Endothelial cell of umbilical vein (primary cell): ENCODE measurements at regions not wholly inside any gene's neighbourhood (a gene's known extent, or its start where the extent isn't known, plus 50 kb on each side); places are given as distances from the start of the nearest gene placed in this dataset.

Source experiments
- EZH2 ChIP-seq: IDR thresholded peaks from 2 replicates; pipeline ENCODE4 v1.6.1; 2012; ENCODE audit warnings: borderline replicate concordance, low read depth, mild to moderate bottlenecking, moderate library complexity, low read length, inconsistent platforms; ENCODE audit not compliant: severe bottlenecking
- FOS ChIP-seq: IDR thresholded peaks from 2 replicates; pipeline ENCODE4 v1.6.1; 2011; ENCODE audit warnings: mild to moderate bottlenecking, low read length, moderate library complexity, borderline replicate concordance; ENCODE audit not compliant: insufficient read depth
- JUN ChIP-seq: IDR thresholded peaks from 2 replicates; pipeline ENCODE4 v1.6.1; 2011; ENCODE audit warnings: borderline replicate concordance, low read depth; ENCODE audit not compliant: insufficient read length, insufficient read depth
- MYC ChIP-seq: IDR thresholded peaks from one replicate; pipeline ENCODE4 v1.6.1; 2011; ENCODE audit warnings: mild to moderate bottlenecking, low read depth, low read length
- POLR2A ChIP-seq: IDR thresholded peaks from 2 replicates; pipeline ENCODE4 v1.6.1; 2012; ENCODE audit warnings: low read depth, mild to moderate bottlenecking, control low read depth, low read length
- POLR2AphosphoS5 ChIP-seq: IDR thresholded peaks from 2 replicates; pipeline ENCODE4 v1.6.1; 2012; ENCODE audit warnings: low read depth, mild to moderate bottlenecking, control low read depth, low read length, moderate library complexity; ENCODE audit not compliant: insufficient read depth
- TF ChIP-seq, protein P1 (sequence below), 2 donors: IDR thresholded peaks; 1 replicate in 1 of 2; 2 replicates in 1 of 2; pipeline ENCODE4 v1.5.1; 2011; ENCODE audit warnings: low read length in 2 of 2, mild to moderate bottlenecking in 2 of 2, moderate library complexity in 2 of 2, control low read depth in 1 of 2, inconsistent platforms in 1 of 2, low read depth in 1 of 2; ENCODE audit not compliant: insufficient read depth in 1 of 2; ENCODE audit errors: extremely low read depth in 1 of 2

DNA sequence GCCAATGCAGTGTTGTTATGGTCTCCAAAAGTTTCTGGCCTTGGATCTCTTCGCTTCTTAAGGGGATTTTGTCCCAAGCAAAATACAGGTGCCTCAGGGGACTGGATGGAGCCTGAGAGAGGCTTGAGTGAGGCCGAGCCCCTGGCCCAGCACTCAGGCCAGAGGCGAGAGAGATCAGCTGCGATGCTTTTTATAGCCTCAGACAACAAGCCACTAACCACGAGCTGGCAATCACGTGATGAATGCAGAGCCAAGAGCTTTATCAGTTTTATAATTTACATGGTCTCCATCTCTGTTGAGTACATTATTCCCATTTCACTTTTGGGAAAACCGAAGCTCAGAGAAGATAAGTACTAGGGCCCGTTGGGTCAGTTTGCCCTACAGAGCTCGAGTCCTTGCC, 360.0 kb upstream of the CDH5 start:
- TF ChIP-seq, protein P1, sequence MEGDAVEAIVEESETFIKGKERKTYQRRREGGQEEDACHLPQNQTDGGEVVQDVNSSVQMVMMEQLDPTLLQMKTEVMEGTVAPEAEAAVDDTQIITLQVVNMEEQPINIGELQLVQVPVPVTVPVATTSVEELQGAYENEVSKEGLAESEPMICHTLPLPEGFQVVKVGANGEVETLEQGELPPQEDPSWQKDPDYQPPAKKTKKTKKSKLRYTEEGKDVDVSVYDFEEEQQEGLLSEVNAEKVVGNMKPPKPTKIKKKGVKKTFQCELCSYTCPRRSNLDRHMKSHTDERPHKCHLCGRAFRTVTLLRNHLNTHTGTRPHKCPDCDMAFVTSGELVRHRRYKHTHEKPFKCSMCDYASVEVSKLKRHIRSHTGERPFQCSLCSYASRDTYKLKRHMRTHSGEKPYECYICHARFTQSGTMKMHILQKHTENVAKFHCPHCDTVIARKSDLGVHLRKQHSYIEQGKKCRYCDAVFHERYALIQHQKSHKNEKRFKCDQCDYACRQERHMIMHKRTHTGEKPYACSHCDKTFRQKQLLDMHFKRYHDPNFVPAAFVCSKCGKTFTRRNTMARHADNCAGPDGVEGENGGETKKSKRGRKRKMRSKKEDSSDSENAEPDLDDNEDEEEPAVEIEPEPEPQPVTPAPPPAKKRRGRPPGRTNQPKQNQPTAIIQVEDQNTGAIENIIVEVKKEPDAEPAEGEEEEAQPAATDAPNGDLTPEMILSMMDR (IDR thresholded peaks at IDR 0.05; ENCODE audit: extremely low read depth in 1 of 2, insufficient read depth in 1 of 2, low read depth in 1 of 2, low read length in 2 of 2), result no peak
- TF ChIP-seq JUN, result no peak
- TF ChIP-seq POLR2A, result no peak
- TF ChIP-seq POLR2AphosphoS5, result no peak
- no peak for TF ChIP-seq MYC
- no peak for TF ChIP-seq EZH2
- TF ChIP-seq FOS, result no peak
